Activated naive CD4-positive, alpha-beta T cell treated with anti-CD3 and anti-CD28 coated beads for 36 hours (primary cell): ENCODE measurements at regions not wholly inside any gene's neighbourhood (a gene's known extent, or its start where the extent isn't known, plus 50 kb on each side); places are given as distances from the start of the nearest gene placed in this dataset.

ENCODE experiments used
- CTCF ChIA-PET: fragments of 350-600 bp; sonication (Branson Sonifier 250); formaldehyde crosslinking; loops from one replicate; lab custom pipeline; 2021; ENCODE audit warnings: antibody characterized with exemption; lab: Charles Lee
- DNase-seq: peaks from one replicate; pipeline ENCODE4 v3.0.0-alpha.2; 2020
- H3K27ac Mint-ChIP-seq: one replicate; pipeline ENCODE4 v1.8.0; 2021; ENCODE audit warnings: mild to moderate bottlenecking, mixed read lengths
- H3K27me3 Mint-ChIP-seq: one replicate; pipeline ENCODE4 v1.8.0; 2021; ENCODE audit warnings: low read depth, mixed read lengths
- H3K36me3 Mint-ChIP-seq: one replicate; pipeline ENCODE4 v1.8.0; 2021; ENCODE audit warnings: low read depth, mixed read lengths
- H3K4me1 Mint-ChIP-seq: one replicate; pipeline ENCODE4 v1.8.0; 2021; ENCODE audit warnings: low read depth, mixed read lengths
- H3K4me3 Mint-ChIP-seq: one replicate; pipeline ENCODE4 v1.8.0; 2021; ENCODE audit warnings: mild to moderate bottlenecking, moderate library complexity, mixed read lengths
- H3K9me3 Mint-ChIP-seq: one replicate; pipeline ENCODE4 v1.8.0; 2021; ENCODE audit warnings: mixed read lengths
- intact Hi-C: fragments of 100-400 bp; cut with micrococcal nuclease; formaldehyde crosslinking; loops from one replicate; pipeline ENCODE4 v1.15.1; 2023

- Mint-ChIP-seq H3K36me3 (no peaks in the 10 kb centered on the region), H3K27me3 (no peaks in the 10 kb centered on the region), H3K27ac (no peak overlapping the region), H3K4me3 (no peak overlapping the region), H3K4me1 (no peaks in the 10 kb centered on the region), H3K9me3 (peaks cover 2% of the 10 kb centered on the region)
- intact Hi-C loops, result no loop called here
- no peak for DNase-seq
- CTCF ChIA-PET, result no interaction called here
These were observed 378.7 kb downstream of the LMO4 start for GRCh38 chr1:87707411-87707810.

GRCh38 chr1:87712261-87713010 is 383.8 kb downstream of the LMO4 start:
- Mint-ChIP-seq H3K4me3 (no peak overlapping the region), H3K27ac (no peak overlapping the region), H3K4me1 (no peaks in the 10 kb centered on the region), H3K36me3 (no peaks in the 10 kb centered on the region), H3K9me3 (no peaks in the 10 kb centered on the region), H3K27me3 (peaks cover 4% of the 10 kb centered on the region)
- CTCF ChIA-PET, result no interaction called here
- intact Hi-C loops, result no loop called here
- no peak for DNase-seq

GRCh38 chr1:87714278-87714677 is 385.6 kb downstream of the LMO4 start:
- intact Hi-C loops, result no loop called here
- Mint-ChIP-seq H3K9me3 (no peaks in the 10 kb centered on the region), H3K4me1 (no peaks in the 10 kb centered on the region), H3K27me3 (peaks cover 4% of the 10 kb centered on the region), H3K4me3 (no peak overlapping the region), H3K27ac (no peak overlapping the region), H3K36me3 (no peaks in the 10 kb centered on the region)
- CTCF ChIA-PET, result interaction anchor here (0.7 kb wide), 1 partner anchor 875 kb away, joined by 3 read pairs; no protein-coding TSS in a partner anchor
- no peak for DNase-seq

- intact Hi-C loops, result no loop called here
- CTCF ChIA-PET, result interaction anchor here (0.7 kb wide), 1 partner anchor 874 kb away, joined by 3 read pairs; no protein-coding TSS in a partner anchor
- Mint-ChIP-seq H3K9me3 (no peaks in the 10 kb centered on the region), H3K4me1 (no peaks in the 10 kb centered on the region), H3K27me3 (peaks cover 4% of the 10 kb centered on the region), H3K27ac (no peak overlapping the region), H3K4me3 (no peak overlapping the region), H3K36me3 (no peaks in the 10 kb centered on the region)
- DNase-seq, result no peak
These were observed 386.4 kb downstream of the LMO4 start for GRCh38 chr1:87715052-87715451.

- CTCF ChIA-PET, result no interaction called here
- no peak for DNase-seq
- Mint-ChIP-seq H3K27ac (no peak overlapping the region), H3K27me3 (peaks cover 4% of the 10 kb centered on the region), H3K36me3 (no peaks in the 10 kb centered on the region), H3K4me1 (no peaks in the 10 kb centered on the region), H3K4me3 (no peak overlapping the region), H3K9me3 (no peaks in the 10 kb centered on the region)
- intact Hi-C loops, result no loop called here
These were observed 386.8 kb downstream of the LMO4 start for GRCh38 chr1:87715471-87715870.

GRCh38 chr1:87717157-87717670 is 388.5 kb downstream of the LMO4 start:
- CTCF ChIA-PET, result no interaction called here
- H3K27ac Mint-ChIP-seq, result no peak overlapping the region
- intact Hi-C loops, result no loop called here
- no peak for DNase-seq
- peaks cover 6% of the 10 kb centered on the region for H3K27me3 Mint-ChIP-seq
- H3K9me3 Mint-ChIP-seq, result no peaks in the 10 kb centered on the region
- no peaks in the 10 kb centered on the region for H3K4me1 Mint-ChIP-seq
- no peak overlapping the region for H3K4me3 Mint-ChIP-seq
- no peaks in the 10 kb centered on the region for H3K36me3 Mint-ChIP-seq

GRCh38 chr1:87718241-87718950 is 389.7 kb downstream of the LMO4 start:
- DNase-seq, result no peak
- Mint-ChIP-seq H3K27ac (no peak overlapping the region), H3K36me3 (no peaks in the 10 kb centered on the region), H3K4me3 (no peak overlapping the region), H3K4me1 (no peaks in the 10 kb centered on the region), H3K27me3 (peaks cover 6% of the 10 kb centered on the region), H3K9me3 (no peaks in the 10 kb centered on the region)
- intact Hi-C loops, result no loop called here
- CTCF ChIA-PET, result no interaction called here

GRCh38 chr1:87719658-87720057 is 391.0 kb downstream of the LMO4 start:
- H3K9me3 Mint-ChIP-seq, result no peaks in the 10 kb centered on the region
- DNase-seq, result no peak
- intact Hi-C loops, result no loop called here
- H3K27ac Mint-ChIP-seq, result no peak overlapping the region
- H3K27me3 Mint-ChIP-seq, result peaks cover 4% of the 10 kb centered on the region
- CTCF ChIA-PET, result no interaction called here
- no peaks in the 10 kb centered on the region for H3K4me1 Mint-ChIP-seq
- no peak overlapping the region for H3K4me3 Mint-ChIP-seq
- no peaks in the 10 kb centered on the region for H3K36me3 Mint-ChIP-seq

GRCh38 chr1:87720561-87720960 is 391.9 kb downstream of the LMO4 start:
- no peaks in the 10 kb centered on the region for H3K9me3 Mint-ChIP-seq
- H3K36me3 Mint-ChIP-seq, result no peaks in the 10 kb centered on the region
- H3K27me3 Mint-ChIP-seq, result peaks cover 3% of the 10 kb centered on the region
- DNase-seq, result no peak
- CTCF ChIA-PET, result no interaction called here
- intact Hi-C loops, result no loop called here
- no peaks in the 10 kb centered on the region for H3K4me1 Mint-ChIP-seq
- H3K27ac Mint-ChIP-seq, result no peak overlapping the region
- H3K4me3 Mint-ChIP-seq, result no peak overlapping the region

- CTCF ChIA-PET, result no interaction called here
- intact Hi-C loops, result no loop called here
These were observed 394.5 kb downstream of the LMO4 start for GRCh38 chr1:87723193-87723592.

GRCh38 chr1:87728169-87728568 is 399.5 kb downstream of the LMO4 start:
- Mint-ChIP-seq H3K4me3 (no peak overlapping the region), H3K9me3 (no peaks in the 10 kb centered on the region), H3K4me1 (no peaks in the 10 kb centered on the region), H3K36me3 (no peaks in the 10 kb centered on the region), H3K27me3 (peaks cover 4% of the 10 kb centered on the region), H3K27ac (no peak overlapping the region)
- DNase-seq, result no peak
- CTCF ChIA-PET, result no interaction called here
- intact Hi-C loops, result no loop called here

More at GRCh38 chr1:87723193-87723592, 394.5 kb downstream of the LMO4 start:
- H3K27me3 Mint-ChIP-seq, result peaks cover 4% of the 10 kb centered on the region
- no peak overlapping the region for H3K27ac Mint-ChIP-seq
- no peak overlapping the region for H3K4me3 Mint-ChIP-seq
- no peaks in the 10 kb centered on the region for H3K9me3 Mint-ChIP-seq
- no peaks in the 10 kb centered on the region for H3K36me3 Mint-ChIP-seq
- no peaks in the 10 kb centered on the region for H3K4me1 Mint-ChIP-seq
- DNase-seq, result no peak

GRCh38 chr1:87730274-87731216 is 401.9 kb downstream of the LMO4 start:
- intact Hi-C loops, result no loop called here
- no peaks in the 10 kb centered on the region for H3K36me3 Mint-ChIP-seq
- H3K27ac Mint-ChIP-seq, result no peak overlapping the region
- H3K27me3 Mint-ChIP-seq, result peaks cover 4% of the 10 kb centered on the region
- H3K4me3 Mint-ChIP-seq, result no peak overlapping the region
- no peaks in the 10 kb centered on the region for H3K9me3 Mint-ChIP-seq
- CTCF ChIA-PET, result no interaction called here
- H3K4me1 Mint-ChIP-seq, result no peaks in the 10 kb centered on the region
- no peak for DNase-seq
